ENCODE measurements at regions not wholly inside any gene's neighbourhood (a gene's known extent, or its start where the extent isn't known, plus 50 kb on each side); places are given as distances from the start of the nearest gene placed in this dataset.

GRCh38 chr14:34247605-34248004 is 214.4 kb downstream of the SPTSSA start:
- TF ChIP-seq CTCF (IDR thresholded peaks at IDR 0.05; ENCODE audit: extremely low read depth in 1 of 2, insufficient read depth in 1 of 2, low read depth in 1 of 2, low read length in 2 of 2) (no peak), POLR2A (IDR thresholded peaks at IDR 0.05; ENCODE audit: low read depth, low read length) (no peak), GATA2 (IDR thresholded peaks at IDR 0.05; ENCODE audit: insufficient read depth, insufficient read length, low read depth, low read length) (no peak), MAX (IDR thresholded peaks at IDR 0.05; ENCODE audit: insufficient read depth, insufficient read length) (no peak), POLR2AphosphoS5 (IDR thresholded peaks at IDR 0.05; ENCODE audit: insufficient read depth, low read depth, low read length) (no peak), EZH2 (IDR thresholded peaks at IDR 0.05; ENCODE audit: borderline replicate concordance, low read depth, low read length, severe bottlenecking) (no peak), JUN (IDR thresholded peaks at IDR 0.05; ENCODE audit: borderline replicate concordance, insufficient read depth, insufficient read length, low read depth) (no peak), FOS (IDR thresholded peaks at IDR 0.05; ENCODE audit: borderline replicate concordance, insufficient read depth, low read length) (no peak)

Data from endothelial cell of umbilical vein (primary cell).